ENCODE measurements at regions not wholly inside any gene's neighbourhood (a gene's known extent, or its start where the extent isn't known, plus 50 kb on each side); places are given as distances from the start of the nearest gene placed in this dataset.
"Not testable (repeated sequence)": the region's sequence is repeated elsewhere in the genome, so short reads cannot be mapped to it uniquely, and the experiment has no call there.

DNA sequence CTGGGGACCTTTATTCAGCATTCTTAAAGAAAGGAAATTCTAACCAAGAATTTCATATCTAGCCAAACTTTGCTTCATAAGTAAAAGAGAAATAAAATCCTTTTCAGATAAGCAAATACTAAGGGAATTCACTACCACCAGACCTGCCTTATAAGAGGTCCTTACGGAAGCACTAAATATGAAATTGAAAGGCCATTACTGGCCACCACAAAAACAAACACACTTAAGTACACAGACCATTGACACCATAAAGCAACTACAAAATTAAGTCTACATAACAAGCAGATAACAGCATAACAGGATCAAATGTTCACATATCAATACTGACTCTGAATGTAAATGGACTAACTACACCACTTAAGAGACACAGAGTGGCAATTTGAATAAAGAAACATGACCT, 361.4 kb upstream of the POU5F2 start:
- no peak for DNase-seq

GRCh38 chr5:94097384-94097783, 356.0 kb upstream of the POU5F2 start:
- DNase-seq: not testable (repeated sequence)

DNA sequence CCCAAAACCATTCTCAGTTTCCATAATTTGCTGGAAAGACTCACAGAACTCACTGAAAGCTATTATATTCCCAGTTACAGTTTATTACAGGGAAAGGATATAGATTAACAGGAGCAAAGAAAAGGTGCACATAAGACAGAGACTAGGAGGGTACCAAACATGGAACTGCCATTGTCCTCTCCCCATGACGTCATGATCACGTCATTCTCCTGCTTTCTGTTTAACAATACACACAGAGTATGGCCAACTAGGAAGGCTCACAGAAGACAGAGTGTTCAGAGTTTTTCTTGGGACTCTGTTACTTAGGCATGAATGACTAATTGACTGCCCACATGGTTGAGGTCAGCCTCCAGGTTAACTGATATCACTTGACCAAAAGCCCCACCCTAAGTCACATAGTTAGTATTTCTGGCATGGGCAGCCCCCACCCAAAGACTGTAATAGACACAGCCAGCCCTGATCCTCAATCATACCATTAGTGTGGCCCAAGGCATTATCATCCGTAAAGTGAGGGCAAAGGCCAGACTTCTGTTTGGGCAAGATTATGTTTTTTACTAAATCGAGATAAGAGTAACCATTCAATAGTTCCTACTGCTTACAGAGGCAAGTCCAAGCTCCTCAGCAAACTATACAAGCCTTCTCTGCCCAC, 353.5 kb upstream of the POU5F2 start:
- no peak for DNase-seq

DNA sequence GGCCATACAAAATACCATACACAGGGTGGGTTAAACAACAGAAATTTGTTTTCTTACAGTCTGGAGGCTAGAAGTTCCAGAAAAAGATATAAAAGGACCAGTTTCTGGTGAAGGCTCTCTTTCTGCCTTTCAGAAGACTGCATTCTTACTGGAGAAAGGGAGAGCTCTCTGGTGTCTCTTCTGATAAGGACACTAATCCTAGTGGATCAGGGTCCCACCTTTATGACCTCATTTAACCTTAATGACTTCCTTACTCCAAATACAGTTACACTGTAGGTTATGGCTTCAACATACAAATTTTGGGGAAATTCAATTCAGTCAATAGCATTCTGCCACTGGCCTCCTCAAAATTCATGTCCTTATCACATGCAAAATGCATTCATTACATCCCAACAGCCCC, 351.9 kb upstream of the POU5F2 start:
- no peak for DNase-seq

DNA sequence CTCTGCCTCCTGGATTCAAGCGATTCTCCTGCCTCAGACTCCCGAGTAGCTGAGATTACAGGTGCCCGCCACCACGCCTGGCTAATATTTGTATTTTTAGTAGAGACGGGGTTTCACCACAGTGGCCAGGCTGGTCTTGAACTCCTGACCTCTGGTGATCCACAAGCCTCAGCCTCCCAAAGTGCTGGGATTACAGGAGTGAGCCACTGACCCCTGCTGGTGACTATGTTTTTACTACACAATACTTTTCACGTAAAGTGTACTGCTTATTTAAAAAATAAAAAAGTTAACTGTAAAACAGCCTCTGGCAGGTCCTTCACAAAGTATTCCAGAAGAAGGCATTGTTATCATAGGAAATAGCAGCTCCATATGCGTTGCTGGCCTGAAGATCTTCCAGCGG, 345.2 kb upstream of the POU5F2 start:
- DNase-seq: not testable (repeated sequence)

- DNase-seq: no peak
Measured at GRCh38 chr5:94086194-94086593, 344.8 kb upstream of the POU5F2 start.

GRCh38 chr5:94082405-94082804, 341.0 kb upstream of the POU5F2 start:
- no peak for DNase-seq

- no peak for DNase-seq
Measured at GRCh38 chr5:94081088-94081487, 339.7 kb upstream of the POU5F2 start.

- DNase-seq: no peak
Measured at GRCh38 chr5:94080390-94080789, 339.0 kb upstream of the POU5F2 start.

DNA sequence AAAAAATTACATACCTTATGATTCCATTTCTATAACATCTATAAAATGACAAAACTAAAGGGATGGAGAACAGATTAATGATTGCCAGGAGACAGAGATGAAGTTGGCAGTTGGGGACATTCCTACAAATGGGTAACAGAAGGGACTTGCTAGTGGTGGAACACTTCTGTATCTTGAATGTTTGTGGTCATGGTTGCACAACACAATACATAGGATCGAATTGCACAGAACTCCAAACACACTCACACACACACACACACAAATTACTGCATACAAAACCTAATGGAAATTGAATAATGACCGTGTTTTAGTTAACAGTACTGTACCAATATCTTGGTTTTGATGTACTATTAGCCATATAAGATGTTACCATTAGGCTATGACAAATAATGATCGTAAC, 330.7 kb upstream of the POU5F2 start:
- DNase-seq: peak; percentile 8

DNA sequence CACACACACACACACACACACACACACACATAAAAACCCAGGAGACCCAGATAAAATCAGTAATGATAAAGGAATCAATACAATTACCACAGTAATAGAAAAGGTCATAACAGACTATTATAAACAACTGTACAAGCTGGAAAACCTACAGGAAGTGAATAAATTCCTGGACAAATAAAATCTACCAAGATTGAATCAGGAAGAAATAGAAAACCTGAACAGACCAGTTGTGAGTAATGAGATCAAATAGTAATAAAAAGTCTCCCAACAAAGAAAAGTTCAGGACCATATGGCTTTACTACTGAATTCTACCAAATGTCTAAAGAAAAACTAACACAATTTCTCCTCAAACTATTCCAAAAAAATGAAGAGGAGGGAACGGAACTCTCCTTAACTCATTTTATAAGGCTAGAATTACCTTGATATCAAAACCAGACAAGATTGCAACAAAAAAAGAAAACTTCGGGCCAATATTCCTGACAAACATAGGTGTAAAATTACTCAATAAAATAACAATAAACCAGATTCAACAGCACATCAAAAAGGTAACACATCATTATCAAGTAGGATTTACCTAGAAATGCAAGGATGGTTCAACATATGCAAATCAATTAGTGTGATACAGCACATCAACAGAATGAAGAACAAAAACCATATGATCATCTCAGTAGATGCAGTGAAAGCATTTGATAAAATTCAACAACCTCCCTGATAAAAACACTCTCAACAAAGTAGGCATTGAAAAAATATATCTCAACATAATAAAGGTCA, 325.2 kb upstream of the POU5F2 start:
- no peak for DNase-seq

- no peak for DNase-seq
Measured at GRCh38 chr5:94064025-94064424, 322.6 kb upstream of the POU5F2 start.

DNA sequence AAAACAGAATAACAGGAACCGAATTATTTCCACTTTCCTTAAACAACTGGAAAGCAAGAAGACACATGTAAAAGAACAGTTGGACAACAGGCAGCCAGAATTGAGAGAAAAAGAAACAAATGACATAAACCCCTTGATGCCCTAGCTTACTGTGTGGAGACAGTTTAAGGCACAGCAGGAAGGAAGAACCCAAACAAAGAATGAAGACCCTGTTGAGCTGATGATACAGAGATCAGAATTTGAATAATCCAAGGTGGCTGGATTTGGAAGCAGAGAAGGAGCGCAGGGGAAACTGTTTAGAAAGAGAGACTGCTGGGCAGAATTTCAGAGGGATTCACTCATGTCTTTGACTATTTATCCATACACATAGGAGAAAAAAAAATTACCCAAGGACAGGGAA, 316.3 kb upstream of the POU5F2 start:
- no peak for DNase-seq

GRCh38 chr5:94057217-94057616, 315.8 kb upstream of the POU5F2 start:
- DNase-seq: no peak

- DNase-seq: not testable (repeated sequence)
Measured at GRCh38 chr5:94049307-94049922, 308.0 kb upstream of the POU5F2 start.

- DNase-seq: no peak
Measured at GRCh38 chr5:94045839-94046782, 304.7 kb upstream of the POU5F2 start.

DNA sequence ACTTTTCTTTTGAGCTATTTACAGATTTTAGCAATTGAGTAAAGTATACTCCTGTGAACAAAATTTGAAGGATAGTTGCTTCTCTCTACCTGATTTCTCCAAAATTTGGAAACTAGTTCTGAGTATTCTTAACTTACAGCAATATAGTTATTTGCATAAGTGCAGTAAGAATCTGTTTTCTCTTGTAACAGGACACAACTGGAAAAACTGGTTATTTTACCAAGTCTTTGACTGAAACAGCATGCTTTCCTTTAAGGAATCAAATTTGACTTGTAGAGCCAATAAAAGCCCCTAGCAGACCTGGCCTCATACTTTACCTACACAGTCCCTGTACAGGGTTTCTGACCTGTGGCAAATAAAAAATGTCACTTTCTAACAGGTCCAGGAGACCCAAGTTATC, 301.9 kb upstream of the POU5F2 start:
- DNase-seq: no peak

GRCh38 chr5:94040591-94041148, 299.3 kb upstream of the POU5F2 start:
- no peak for DNase-seq

DNA sequence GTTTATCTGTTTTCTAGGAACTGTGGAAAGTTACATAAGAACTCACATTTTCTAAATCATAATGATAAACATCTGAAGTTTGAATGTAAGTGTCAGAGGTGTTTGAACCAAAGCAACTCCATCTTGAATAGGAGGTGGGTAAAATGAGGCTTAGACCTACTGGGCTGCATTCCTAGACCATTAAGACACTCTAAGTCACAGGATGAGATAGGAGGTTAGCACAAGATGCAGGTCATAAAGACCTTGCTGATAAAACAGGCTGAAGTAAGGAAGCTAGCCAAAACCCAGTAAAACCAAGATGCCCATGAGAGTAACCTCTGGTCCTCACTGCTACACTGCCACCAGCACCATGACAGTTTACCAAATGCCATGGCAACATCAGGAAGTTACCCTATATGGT, 297.7 kb upstream of the POU5F2 start:
- DNase-seq: no peak

DNA sequence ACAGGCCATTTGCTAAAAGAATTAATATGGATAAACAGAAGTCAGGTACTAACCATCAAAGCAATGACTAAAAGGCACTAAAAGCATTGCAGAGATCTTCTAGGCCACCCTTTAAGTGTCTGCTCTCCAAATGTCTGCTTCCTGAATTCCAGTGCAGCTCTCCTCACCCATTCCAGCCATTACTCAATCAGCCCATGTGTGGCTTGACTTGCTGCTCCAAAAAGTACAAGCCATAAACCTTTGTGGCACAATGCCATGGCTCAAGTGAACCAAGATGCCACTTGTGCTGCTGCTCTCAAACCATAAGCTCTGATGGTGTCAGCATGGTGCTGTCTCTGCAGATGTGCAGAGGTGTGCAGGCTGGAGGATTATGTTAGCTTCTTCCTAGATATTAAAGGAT, 290.2 kb upstream of the POU5F2 start:
- peak; percentile 1 for DNase-seq

GRCh38 chr5:94028001-94028400, 286.6 kb upstream of the POU5F2 start:
- DNase-seq: no peak

GRCh38 chr5:94027145-94027544, 285.7 kb upstream of the POU5F2 start:
- DNase-seq: no peak

Data from fibroblast of skin of right biceps (primary cell).